Endometrium (tissue), 2 donors: ENCODE measurements at regions not wholly inside any gene's neighbourhood (a gene's known extent, or its start where the extent isn't known, plus 50 kb on each side); places are given as distances from the start of the nearest gene placed in this dataset.

ENCODE experiments used
- FAIRE-seq: peaks from 2 replicates; lab custom pipeline; 2012; peaks lifted over from hg19 to GRCh38; lab: Jason Lieb, UNC
- donor health status: control.
- donor health status: control.

- FAIRE-seq: no peak
Observed at GRCh38 chr2:8629402-8629801, 52.5 kb upstream of the ID2 start.

GRCh38 chr2:8630676-8631464, 51.0 kb upstream of the ID2 start:
- no peak for FAIRE-seq

- FAIRE-seq: no peak
Observed at GRCh38 chr2:8631465-8632005, 50.3 kb upstream of the ID2 start.
